GM19463 (cell line): ENCODE measurements at regions not wholly inside any gene's neighbourhood (a gene's known extent, or its start where the extent isn't known, plus 50 kb on each side); places are given as distances from the start of the nearest gene placed in this dataset.
"Not testable (repeated sequence)": the region's sequence is repeated elsewhere in the genome, so short reads cannot be mapped to it uniquely, and the experiment has no call there.

Experiments used
- ATAC-seq: cut with Tn5 transposase; IDR thresholded peaks from one replicate; pipeline ENCODE4 v1.9.1; 2021; ENCODE audit warnings: mild to moderate bottlenecking, moderate library complexity; ENCODE audit not compliant: unreplicated experiment

GRCh38 chr15:69879963-69880362 lies 217.8 kb downstream of the TLE3 start:
- ATAC-seq = not testable (repeated sequence)

GRCh38 chr15:69880571-69881301 lies 217.0 kb downstream of the TLE3 start:
- no peak for ATAC-seq

GRCh38 chr15:69881302-69881670 lies 216.4 kb downstream of the TLE3 start:
- ATAC-seq = no peak

- ATAC-seq = peak; percentile 93
Measured at GRCh38 chr15:69881766-69882165, 216.0 kb downstream of the TLE3 start.

GRCh38 chr15:69883306-69883705 lies 214.4 kb downstream of the TLE3 start:
- ATAC-seq = no peak

- no peak for ATAC-seq
Measured at GRCh38 chr15:69885173-69885955, 212.4 kb downstream of the TLE3 start.

- no peak for ATAC-seq
Measured at GRCh38 chr15:69887009-69887408, 210.7 kb downstream of the TLE3 start.

GRCh38 chr15:69887553-69887952 lies 210.2 kb downstream of the TLE3 start:
- no peak for ATAC-seq

- ATAC-seq = no peak
Measured at GRCh38 chr15:69888406-69888805, 209.3 kb downstream of the TLE3 start.

GRCh38 chr15:69891070-69891536 lies 206.6 kb downstream of the TLE3 start:
- ATAC-seq = no peak

GRCh38 chr15:69891606-69892005 lies 206.1 kb downstream of the TLE3 start:
- no peak for ATAC-seq

- ATAC-seq = no peak
Measured at GRCh38 chr15:69892351-69892750, 205.4 kb downstream of the TLE3 start.

GRCh38 chr15:69893086-69893485 lies 204.6 kb downstream of the TLE3 start:
- no peak for ATAC-seq

- ATAC-seq = no peak
Measured at GRCh38 chr15:69893863-69894262, 203.9 kb downstream of the TLE3 start.

GRCh38 chr15:69895202-69895601 lies 202.5 kb downstream of the TLE3 start:
- ATAC-seq = no peak

- ATAC-seq = no peak
Measured at GRCh38 chr15:69896606-69897005, 201.1 kb downstream of the TLE3 start.

GRCh38 chr15:69897061-69897460 lies 200.7 kb downstream of the TLE3 start:
- ATAC-seq = no peak

GRCh38 chr15:69897471-69898237 lies 200.1 kb downstream of the TLE3 start:
- no peak for ATAC-seq

GRCh38 chr15:69898243-69898642 lies 199.5 kb downstream of the TLE3 start:
- ATAC-seq = no peak

GRCh38 chr15:69902414-69903062 lies 195.2 kb downstream of the TLE3 start:
- no peak for ATAC-seq
